Medulla oblongata (tissue), 1 donor: ENCODE measurements at regions not wholly inside any gene's neighbourhood (a gene's known extent, or its start where the extent isn't known, plus 50 kb on each side); places are given as distances from the start of the nearest gene placed in this dataset.

Experiments
- DNase-seq: peaks from one replicate; pipeline ENCODE4 v3.0.0-alpha.2; 2015; ENCODE audit errors: extremely low spot score

DNA sequence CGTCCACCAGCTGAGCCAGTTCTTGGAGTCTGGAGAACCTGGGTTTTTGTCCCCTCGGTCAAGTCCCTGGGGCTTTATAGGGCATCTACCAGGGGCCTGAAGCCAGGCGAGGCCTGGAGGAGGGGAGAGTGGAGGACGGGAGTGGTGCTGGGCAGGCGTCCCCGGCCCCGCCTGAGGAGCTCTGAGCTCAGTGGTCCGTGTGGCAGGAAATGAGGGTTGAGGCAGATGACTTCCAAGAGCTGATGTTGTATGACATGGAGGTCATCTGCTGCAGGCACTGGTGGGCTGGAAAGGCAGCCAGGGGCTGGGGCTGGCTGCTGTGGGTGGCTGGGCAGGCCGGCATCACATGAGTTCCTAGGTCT is 118.5 kb upstream of the HS6ST1 start:
- DNase-seq: no peak

DNA sequence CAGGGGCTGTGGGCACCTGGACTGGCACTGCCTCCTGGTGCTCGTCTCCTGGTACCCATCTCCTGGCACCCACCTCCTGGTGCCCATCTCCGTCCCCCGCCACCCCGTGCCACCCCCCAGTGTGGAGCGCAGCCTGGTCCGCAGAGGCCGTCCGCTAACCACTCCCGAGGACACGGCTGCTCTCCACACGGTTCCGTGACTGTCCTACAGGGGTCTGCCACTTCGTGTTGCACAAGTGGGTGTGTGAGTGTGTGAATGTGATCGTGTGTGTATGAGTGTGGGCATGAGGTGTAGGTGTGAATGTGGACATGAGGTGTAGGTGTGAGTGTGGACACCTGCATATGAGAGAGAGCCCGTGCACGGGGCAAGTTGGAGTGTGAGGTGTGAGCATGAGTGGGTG is 119.4 kb upstream of the HS6ST1 start:
- DNase-seq: no peak

DNA sequence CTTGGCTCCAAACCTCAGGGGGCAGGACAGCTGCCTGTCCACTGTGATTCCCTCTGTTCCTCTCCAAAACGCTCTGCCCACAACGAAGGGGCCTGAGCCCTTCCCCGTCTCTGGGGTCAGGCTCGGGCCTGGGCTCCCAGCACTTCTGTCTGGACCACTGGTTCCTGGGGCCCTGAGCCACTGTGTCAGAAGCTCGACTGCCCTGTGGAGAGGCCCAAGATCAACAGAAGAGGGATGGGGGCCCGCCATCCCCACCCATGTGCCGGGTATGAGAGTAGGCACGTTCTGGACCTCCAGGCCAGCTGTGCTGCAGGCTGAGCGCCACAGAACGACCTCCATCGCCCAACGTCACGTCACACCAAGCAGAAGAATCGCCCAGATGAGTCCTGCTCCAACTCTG is 119.9 kb upstream of the HS6ST1 start:
- DNase-seq: no peak

DNA sequence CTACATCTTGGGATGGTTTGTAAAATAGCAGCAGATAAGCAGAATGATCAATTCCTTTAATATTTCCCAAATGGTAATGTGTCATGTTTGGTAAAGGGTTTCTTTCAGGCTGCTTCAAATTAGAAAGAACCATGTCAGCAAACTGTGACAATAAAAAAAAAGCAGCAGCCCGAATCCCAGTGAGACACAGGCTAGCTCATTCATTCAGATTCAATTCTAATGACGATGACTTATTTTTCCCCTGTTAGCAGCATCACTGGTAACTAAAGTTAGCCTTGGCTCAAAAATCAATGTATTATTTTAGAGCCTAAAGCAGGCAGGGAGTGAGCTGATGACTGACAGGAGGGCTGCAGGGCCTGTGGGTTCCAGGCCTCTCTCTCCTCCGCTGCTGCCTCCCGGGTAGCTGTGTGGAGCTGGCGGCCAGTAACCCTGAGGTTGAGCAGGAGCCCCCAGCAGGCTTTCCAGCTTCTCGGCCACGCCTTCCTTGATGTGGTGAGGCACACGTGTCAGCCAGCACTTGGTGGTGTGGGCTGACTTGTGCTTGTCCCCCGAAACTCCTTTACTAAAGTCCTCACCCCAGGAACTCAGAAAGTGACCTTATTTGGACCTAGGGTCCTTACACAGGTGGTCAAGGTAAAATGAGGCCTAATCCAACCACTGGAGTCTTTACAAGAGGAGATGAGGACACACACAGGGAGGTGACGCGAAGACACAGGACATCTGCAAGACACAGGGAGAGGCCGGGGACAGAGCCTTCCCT is 120.5 kb upstream of the HS6ST1 start:
- DNase-seq: no peak

DNA sequence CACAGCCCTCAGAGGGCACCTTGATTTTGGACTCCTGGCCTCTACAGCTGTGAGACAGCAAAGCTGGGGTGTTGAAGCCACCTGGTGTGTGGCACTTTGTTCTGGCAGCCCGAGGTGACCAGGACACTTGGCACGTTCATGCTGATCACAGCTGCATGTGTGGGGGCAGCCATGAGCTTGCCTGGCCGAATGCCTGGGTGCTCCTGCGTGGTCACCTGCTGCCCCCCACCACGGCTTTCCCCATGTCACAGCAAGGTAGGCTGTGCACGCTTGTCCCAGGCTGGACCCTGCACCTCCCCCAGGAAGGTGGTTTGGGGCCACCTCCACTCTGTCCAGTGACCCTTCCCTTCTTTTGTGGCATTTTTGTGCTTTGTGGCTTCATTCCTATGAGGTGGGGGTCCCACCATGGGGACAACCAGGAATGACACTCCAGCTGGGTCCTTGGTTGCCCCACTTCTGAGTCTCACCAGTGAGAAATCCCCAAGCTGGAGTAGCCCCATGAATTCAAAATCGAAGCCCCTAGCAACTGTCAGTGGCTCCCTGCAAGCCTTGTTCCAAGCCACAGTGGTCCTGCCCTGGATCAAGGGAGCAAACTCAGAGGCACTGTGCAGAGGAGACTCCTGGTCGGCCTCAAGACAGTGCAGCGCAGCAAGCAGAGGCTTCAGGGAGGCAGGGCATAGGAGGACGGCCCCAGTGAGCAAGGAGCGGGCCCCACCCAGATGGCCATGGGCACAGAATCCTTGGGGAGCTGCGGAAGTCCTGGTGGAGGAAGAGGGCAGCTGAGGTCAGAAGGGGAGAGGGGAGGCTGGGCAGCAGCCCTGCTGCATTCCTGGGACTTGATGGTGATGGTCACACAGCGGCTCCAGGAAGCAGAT is 121.4 kb upstream of the HS6ST1 start:
- no peak for DNase-seq

DNA sequence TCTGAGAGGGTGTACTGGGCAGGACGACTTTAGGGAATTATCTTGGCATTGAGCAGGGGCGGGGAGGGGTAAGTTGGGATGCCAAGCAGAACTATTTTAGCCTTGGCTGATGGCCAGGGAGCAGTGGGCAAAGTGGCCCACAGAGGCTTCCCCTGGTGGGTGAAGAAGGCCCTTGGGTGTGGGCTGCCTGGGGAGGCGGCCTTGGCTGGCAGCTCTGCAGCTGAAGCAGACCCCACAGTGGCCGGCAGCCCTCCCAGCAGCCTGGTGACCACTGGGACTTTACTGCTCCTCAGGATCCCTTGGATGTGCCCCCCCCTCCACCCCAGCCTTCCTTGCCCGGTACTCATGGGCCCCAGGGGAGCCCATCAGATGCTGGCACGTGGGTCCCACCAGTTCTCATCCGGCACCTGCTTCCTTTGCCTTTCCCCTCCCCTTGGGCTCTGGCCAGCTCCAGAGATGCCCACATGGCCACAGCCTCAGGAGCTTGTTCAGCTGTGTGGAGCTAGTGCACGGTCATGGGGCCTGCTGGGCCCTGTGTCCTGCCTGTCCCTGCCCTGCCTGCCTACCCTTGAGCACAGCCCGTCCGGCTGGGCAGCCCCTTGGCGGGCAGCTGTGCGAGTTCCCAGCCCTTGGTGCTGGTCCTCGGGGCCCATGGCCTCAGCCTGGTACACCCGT is 122.1 kb upstream of the HS6ST1 start:
- DNase-seq: no peak

DNA sequence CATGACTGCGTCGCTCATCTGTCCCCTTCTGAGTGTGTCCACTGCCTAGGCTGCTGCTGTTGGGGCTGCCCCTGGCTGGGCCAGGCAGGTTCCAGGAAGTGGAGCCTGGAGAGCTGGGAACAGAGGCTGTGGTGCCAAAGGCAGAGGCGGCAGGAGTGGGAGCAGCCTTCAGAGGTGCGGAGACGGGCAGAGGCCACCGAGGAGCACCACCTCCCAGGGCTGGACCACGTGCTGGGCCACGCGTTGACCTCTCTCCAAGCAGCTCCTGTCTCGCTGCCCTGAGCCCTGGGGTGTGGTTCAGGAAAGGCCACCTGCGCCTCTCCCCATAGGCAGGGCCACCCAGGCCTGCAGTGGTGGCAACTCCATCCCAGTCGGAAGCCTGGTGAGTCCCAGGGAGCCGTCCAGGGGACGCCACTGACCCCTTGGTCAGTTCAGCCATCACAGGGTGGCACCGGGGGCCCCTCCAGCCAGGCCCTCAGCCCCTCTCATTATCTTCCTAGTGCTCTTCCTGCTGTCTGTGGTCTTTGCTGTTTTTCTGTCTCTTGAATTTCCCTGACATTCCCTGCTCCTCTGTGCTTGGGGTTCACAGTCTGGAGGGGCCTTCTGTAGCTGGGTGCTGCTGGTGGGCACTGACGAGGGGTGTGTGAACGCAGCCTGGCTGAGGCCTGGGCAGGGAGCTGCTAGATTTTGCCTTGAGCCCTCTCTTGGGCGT is 122.8 kb upstream of the HS6ST1 start:
- no peak for DNase-seq

DNA sequence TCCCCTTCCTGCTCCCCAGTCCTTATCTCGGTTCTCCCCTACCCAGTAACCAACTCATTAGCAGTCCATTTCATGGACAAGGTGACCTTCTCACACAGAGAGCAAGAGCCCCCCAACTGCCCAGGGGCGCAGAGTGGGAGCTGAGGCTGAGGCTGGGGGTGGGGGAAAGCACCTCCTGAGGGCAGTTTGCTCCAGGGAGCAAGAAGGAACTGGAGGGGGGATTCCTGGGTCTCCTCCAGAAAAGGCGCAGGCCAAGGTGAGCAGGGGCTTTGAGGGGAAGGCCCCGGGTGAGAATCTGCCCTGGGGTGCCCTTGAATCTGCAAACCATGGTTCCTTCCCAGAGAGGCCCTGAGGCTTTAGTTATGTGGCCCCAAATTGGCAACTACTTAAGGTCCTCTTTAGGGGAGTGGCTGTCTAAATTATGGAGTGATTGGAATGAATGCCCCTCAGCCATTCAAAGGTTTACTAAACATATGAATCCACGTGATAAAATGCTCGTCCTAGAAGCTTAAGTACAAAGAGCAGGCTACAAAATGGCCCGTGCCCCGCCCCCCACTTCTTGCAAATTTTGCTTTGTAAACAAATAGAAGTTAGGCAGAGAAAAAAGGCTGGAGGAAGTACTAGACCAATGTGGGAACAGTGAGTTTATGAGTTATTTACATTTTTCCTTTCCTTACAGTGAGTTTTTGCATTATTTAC is 123.5 kb upstream of the HS6ST1 start:
- no peak for DNase-seq

DNA sequence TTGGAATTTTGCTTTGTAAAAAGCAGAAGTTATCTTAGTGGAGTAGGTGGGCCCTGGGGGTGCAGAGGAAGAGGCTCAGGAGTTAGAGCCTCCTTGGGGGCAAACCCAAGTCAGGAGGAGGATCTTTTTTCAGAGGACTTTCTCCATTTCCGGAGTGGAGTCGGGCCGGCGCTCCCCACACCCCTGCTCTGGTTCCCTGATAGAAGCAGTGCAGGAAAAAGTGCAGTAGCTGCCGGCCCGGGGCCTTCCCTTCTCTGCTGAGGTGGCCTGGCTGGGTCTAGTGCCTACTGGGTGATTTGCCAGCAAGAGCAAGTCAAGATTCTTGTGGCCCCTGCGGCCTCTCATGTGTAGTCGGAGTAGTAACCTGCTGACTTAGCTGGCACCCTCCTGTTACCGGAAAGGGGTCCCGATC is 124.2 kb upstream of the HS6ST1 start:
- DNase-seq: peak; percentile 3

DNA sequence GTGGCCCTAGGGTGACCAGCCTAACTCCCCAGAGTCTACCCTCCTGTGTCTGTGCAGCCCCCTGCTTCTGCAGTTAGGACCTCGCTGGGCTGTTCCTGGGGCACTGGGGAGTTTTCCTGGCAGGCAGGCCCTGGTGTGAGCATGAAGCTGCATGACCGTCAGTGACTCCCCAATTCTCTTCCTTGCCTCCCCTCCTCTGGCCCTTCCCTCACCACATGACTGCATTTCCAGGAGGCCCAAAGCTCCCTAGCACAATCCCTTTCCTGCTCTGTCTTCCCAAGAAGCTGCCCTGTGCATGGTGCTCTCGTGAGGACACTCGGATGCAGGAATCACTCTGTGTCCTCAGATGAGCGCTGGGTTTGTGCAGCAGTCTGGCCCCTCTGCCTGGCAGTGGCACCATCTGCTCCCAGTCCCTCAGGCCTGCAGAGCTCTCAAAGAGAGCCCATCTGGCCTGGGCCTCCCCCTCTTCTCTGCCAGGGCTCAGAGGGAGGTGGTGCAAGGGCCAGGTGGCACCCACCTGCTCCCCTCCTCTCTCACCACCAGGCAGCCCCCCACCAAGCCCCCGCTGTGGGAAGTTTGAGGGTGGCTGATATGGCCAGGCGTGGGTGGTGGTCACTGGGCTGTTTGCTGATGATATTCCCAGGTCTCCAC is 125.6 kb upstream of the HS6ST1 start:
- DNase-seq: no peak

DNA sequence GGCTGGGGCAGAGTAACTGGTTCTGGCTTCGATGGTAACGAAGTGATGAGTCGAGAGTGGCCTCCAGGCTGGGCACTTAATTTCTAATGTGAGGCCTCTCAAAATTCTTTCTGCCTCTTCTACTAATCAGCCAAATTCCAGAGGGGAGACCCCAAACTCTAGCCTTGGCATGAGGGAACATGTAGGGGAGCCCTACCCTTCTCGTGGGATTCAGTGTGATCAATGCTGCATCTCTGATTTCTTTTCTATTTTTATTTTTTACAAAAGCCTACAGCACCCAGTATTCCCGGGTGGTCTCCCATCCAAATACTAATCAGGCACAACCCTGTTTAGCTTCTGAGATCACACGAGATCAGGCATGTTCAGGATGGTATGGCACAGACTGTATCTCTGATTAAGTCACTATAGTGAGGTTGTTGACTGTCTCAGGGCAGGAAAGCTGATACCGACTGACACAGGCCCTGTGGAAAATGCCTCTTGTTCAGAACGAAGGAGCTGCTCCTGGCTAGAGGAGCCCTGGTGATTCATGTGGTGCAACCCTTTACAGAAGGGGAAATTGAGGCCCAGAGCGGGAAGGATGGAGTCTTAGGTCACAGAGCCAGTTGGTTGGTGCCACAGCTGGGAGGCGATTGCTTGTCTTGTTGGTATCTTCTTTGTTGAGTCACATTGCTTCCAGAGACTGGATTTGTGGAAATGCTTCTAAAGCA is 126.3 kb upstream of the HS6ST1 start:
- no peak for DNase-seq

DNA sequence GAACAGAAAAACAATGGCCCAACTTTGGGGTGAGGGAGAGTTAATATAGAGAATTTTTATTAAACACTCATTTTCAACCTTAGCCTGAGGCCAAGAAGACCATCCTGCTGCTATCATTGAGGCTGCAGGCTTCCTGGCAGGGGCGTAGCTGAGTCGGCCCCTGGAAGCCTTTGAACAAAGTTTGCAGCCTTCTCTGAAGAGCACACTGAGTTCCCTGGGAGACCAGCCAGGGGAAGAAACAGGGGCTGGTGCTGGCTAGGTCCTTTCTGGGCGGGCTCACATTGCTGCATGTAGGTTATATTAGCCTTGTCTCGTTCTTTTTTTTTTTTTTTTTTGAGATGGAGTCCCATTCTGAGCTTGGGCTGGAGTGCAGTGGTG is 126.8 kb upstream of the HS6ST1 start:
- DNase-seq: peak; percentile 21

DNA sequence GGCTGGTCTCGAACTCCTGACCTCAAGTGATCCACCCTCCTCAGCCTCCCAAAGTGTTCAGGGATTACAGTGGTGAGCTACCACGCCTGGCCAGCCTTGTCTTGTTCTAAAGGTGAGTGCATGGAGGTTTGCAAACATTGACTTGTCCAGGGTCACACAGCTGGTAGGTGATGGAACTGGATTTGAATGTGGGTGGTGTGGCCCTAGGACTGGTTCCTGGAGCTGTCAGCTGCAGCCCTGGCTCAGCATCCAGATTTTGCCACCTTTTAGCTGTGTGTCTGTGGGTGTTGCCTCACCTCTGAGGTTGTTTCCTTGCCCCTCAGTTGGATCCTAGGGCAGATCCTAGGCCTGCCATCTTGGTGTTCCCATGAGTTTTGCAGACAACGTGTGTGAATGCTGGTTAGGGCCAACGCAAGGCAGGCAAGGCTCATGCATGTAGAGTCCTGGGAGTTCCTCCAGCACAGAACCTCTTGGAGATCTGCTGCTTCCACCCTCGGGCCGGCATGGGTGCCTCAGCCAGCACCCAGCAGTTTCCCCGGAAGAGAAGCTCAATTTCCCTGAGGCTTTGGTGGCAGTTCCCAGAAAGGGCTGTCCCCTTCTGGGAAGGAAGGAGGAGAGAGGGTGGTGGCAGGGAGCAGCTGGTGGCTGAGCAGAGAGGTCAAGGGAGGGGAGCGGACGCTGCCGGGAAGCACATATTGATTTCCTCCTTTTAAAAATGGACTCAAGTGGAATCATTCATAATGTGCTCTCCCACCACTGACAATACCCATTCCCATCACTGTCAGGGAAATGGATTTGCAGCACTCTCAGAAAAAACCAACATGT is 127.6 kb upstream of the HS6ST1 start:
- DNase-seq: no peak

DNA sequence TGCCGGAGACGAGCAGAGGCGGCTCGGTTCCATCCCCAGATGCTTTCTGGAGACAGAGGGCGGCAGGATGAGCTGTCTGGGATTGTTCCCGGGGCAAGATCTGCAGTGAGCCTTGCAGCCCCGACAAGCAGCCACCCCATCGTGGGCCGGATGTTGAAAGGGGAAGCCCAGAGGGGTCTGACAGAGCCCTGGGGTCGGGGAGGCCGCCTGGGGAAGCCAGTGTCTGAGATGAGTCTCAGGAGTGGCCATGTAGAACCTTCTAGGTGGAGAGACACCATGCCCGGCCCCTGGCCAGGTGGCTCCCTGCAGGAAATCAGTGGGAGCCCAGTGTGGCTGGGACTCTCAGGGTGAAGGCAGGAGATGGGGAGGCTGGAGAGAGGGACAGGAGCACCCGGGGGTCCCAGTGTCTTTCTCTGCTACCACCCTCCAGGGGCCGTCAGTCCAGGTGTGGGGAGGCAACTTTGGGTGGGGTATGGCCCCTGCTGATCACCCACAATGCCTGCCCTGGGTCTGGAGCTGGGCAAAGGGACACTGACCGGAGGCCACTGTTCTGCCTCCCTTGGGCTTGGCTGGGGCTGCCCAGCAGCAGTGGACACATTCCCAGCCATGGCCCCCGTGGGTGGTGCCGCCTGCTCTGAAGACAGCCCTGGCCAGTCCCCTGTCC is 128.3 kb upstream of the HS6ST1 start:
- no peak for DNase-seq

DNA sequence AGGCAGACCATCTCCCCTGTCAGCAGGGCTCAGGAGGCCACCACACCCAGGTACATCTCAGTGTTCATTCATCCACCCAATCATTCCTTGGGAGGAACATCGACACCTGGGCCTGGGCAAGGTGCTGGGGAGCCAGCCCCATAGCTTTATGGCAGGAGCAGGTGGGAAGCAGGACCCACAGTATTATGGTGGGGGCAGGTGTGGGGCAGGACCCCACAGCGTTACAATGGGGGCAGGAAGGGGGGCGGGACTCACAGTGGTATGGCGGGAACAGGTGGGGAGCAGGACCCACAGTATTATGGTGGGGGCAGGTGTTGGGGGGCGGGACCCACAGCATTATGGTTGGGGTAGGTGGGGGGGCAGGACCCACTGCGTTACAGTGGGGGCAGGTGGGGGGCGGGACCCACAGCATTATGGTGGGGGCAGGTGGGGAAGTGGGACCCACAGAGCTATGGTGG is 128.9 kb upstream of the HS6ST1 start:
- no peak for DNase-seq

DNA sequence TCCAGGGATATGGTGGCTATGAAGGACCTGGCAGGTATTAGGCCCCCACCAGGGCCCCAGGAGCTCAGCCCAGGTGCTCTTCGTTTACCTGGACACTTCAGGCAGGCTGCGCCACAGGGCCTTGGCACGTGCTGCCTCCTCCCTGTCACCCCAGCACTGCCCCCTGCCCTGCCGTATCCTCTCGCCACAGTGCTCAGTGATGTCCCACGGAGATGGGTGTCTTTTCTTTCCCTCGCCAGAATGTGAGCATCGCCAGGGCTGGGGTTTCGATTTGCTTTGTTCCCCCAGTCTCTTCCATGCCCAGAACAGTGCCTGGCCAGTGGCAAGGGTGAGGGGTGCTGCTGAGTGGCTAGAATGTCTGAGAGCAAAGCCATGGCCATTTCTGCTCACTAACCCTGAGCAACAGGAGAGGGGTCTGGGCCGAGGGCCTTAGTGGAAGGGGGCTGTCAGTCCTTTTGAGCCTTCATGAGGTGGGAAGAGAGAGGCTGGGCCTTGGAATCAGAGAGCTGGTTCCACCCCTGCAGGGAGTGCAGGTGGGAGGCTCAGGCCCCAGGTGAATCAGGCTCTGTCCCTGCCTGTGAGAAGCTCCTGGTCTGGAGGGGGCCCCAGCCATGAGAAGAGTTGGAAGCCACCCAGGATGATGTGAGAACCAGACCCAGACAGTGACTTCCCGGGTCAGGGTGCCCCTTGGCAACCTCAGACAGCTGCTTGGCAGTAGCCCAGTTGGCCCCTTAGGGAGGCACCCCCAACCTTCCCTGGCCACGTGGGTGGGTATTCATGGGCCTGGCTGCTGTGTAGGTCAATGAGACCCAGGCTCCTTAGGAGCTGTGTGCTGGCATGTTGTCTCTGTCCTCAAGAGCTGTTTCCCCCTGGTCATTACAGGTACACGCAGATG is 129.9 kb upstream of the HS6ST1 start:
- DNase-seq: no peak

DNA sequence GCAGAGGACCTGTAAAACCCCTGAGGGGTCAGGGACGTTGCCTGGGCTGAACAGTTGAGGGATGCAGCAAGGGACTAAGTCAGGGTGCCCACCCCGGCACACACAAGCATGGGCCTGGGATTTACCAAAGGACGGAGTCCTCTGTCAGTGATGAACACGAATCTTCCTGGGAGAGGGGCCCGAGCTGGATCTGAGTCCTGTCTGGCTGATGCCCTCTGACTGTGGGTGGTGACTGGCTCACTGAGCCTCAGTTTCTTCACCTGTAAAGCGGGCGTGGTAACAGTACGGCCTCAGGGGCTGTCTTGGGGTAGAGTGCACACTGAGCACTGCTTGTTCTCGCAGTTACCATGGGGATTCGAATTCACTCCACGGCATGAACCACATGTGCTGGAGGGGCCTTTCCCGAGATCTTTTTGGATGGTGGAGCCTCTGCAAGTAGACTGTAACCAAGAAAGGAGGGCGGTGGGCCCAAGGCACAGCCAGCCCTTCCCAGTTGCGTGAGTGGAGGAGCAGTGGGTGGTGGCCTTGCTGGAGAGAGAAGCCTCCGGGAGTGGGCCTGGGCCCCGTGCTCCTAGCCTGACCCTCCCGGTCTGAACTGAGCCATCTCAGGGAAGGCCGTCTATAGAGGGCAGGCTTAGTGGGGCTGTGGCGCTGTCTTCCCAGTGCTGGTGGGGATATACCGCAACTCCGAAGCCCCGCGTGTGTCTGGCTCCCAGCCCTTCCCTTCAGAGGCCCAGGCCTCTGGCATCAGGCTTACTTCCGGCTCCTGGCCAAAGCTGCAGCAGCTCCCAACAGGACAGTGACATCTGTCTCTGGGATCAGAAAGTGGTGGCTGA is 130.8 kb upstream of the HS6ST1 start:
- no peak for DNase-seq
